IgD-negative memory B cell (primary cell): ENCODE measurements at regions not wholly inside any gene's neighbourhood (a gene's known extent, or its start where the extent isn't known, plus 50 kb on each side); places are given as distances from the start of the nearest gene placed in this dataset.

Experiments
- H3K27ac Mint-ChIP-seq, 3 donors: one replicate each; pipeline ENCODE4 v1.8.0; 2020 to 2022; ENCODE audit warnings: mild to moderate bottlenecking in 3 of 3, mixed read lengths in 3 of 3, moderate library complexity in 1 of 3
- H3K27me3 Mint-ChIP-seq: one replicate; pipeline ENCODE4 v1.8.0; 2021; ENCODE audit warnings: mixed read lengths
- H3K36me3 Mint-ChIP-seq: one replicate; pipeline ENCODE4 v1.8.0; 2020; ENCODE audit warnings: mild to moderate bottlenecking, mixed read lengths
- H3K4me1 Mint-ChIP-seq, 3 donors: one replicate each; pipeline ENCODE4 v1.8.0; 2020 to 2022; ENCODE audit warnings: mixed read lengths in 3 of 3, mild to moderate bottlenecking in 1 of 3
- H3K4me3 Mint-ChIP-seq, 4 donors: one replicate each; pipeline ENCODE4 v1.8.0; 2020 to 2022; ENCODE audit warnings: mild to moderate bottlenecking in 4 of 4, mixed read lengths in 4 of 4, moderate library complexity in 3 of 4
- H3K9me3 Mint-ChIP-seq, 3 donors: one replicate each; pipeline ENCODE4 v1.8.0; 2020 to 2021; ENCODE audit warnings: mixed read lengths in 3 of 3, mild to moderate bottlenecking in 1 of 3

DNA sequence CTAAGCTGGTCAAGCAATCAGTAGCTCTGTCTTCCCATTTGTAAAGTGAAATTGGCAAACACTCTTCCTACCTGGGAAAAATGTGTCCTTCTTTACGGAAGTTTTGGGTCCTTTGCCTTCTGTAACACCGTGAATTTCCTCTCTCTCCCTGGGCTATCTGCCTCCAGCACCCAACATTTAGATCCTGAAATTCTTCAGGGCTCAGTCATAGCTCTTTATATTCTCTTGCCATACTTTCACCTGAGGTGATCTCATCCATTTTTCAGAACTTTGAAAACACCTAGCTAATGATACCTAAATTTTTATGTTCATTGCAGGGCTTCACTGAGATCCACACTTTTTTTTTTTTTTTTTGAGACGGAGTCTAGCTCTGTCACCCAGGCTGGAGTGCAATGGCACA, 1042.2 kb downstream of the DIAPH3 start:
- no peaks in the 10 kb centered on the region for H3K4me1 Mint-ChIP-seq
- H3K27me3 Mint-ChIP-seq, result no peaks in the 10 kb centered on the region
- no peak overlapping the region for H3K4me3 Mint-ChIP-seq
- H3K9me3 Mint-ChIP-seq, result peaks cover 0 to 4% (median 3%) of the 10 kb centered on the region in 3 donors
- peak overlapping the region in 1 of 3 donors; percentile 86 for H3K27ac Mint-ChIP-seq
- no peaks in the 10 kb centered on the region for H3K36me3 Mint-ChIP-seq

- Mint-ChIP-seq H3K27me3 (no peaks in the 10 kb centered on the region), H3K9me3 (peaks cover 2 to 9% (median 4%) of the 10 kb centered on the region in 3 donors), H3K27ac (no peak overlapping the region), H3K4me1 (no peaks in the 10 kb centered on the region), H3K36me3 (no peaks in the 10 kb centered on the region), H3K4me3 (no peak overlapping the region)
These were observed 1037.3 kb downstream of the DIAPH3 start for GRCh38 chr13:59126474-59126873.

DNA sequence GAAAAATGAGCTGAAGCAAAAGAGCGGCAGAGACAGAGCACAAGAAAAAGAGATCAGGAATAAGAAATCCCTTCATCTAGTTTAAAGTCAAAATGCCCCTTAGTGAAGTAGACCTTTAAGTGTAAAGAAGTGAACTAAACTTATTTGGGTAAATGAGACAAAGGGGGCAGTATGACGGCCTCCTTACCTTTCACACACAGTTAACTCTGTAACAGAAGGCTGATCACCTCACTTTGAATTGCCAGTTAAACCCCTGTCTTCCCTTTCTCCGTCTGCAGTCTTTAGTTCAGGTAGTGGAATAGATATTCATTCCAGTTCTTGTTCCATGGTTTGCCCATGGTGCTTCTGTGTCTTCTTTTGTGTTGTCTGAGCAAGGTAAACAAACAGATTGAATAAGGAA, 1029.8 kb downstream of the DIAPH3 start:
- Mint-ChIP-seq H3K9me3 (peaks cover 0 to 18% (median 2%) of the 10 kb centered on the region in 3 donors), H3K4me3 (no peak overlapping the region), H3K4me1 (no peaks in the 10 kb centered on the region), H3K27ac (no peak overlapping the region), H3K36me3 (no peaks in the 10 kb centered on the region), H3K27me3 (no peaks in the 10 kb centered on the region)

DNA sequence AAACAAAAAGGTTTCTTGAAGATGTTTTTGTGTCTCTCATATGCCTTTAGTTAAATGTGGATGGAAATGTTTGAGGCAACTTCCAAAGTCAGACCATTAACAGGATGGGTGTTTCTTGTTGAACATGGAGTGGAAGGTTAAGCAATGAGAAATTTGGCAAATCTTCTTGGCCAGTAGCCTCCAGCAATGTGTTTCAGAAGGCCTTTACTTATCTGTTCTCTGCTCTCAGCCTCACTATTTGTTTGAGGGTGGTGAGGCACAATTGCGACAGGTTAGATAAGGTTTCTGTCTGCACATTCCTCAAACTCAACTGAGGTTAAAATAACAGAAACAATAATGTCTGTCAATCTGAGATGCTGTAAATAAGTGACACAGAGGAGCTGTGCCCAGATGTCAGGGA, 1019.0 kb downstream of the DIAPH3 start:
- Mint-ChIP-seq H3K9me3 (peaks cover 2 to 12% (median 5%) of the 10 kb centered on the region in 3 donors), H3K27ac (no peak overlapping the region), H3K4me3 (no peak overlapping the region), H3K36me3 (no peaks in the 10 kb centered on the region), H3K4me1 (no peaks in the 10 kb centered on the region), H3K27me3 (no peaks in the 10 kb centered on the region)

DNA sequence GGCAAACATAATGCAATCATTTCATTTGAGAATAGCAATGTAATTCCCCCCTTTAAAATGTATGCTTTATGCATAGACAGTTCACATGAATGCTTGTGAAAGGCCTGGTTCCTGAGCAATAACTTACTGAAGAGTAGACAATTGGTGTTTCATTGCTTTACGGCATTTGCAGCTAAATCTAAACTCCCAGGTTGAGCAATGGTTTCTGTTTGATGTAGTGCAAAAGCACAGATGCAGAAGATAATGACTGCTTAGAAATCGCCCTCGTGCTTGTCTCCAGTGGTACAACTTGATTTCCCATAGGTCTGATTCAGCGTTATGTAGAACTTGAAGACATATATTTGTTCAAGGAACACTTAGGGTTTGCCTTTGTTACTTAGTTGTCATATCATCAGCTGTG, 1018.3 kb downstream of the DIAPH3 start:
- Mint-ChIP-seq H3K9me3 (peaks cover 2 to 12% (median 5%) of the 10 kb centered on the region in 3 donors), H3K27ac (no peak overlapping the region), H3K27me3 (no peaks in the 10 kb centered on the region), H3K4me3 (no peak overlapping the region), H3K4me1 (no peaks in the 10 kb centered on the region), H3K36me3 (no peaks in the 10 kb centered on the region)

GRCh38 chr13:59157181-59157580, 1006.5 kb downstream of the DIAPH3 start:
- Mint-ChIP-seq H3K27ac (no peak overlapping the region), H3K36me3 (no peaks in the 10 kb centered on the region), H3K27me3 (no peaks in the 10 kb centered on the region), H3K4me3 (no peak overlapping the region), H3K4me1 (no peaks in the 10 kb centered on the region), H3K9me3 (peaks cover 4 to 15% (median 7%) of the 10 kb centered on the region in 3 donors)

DNA sequence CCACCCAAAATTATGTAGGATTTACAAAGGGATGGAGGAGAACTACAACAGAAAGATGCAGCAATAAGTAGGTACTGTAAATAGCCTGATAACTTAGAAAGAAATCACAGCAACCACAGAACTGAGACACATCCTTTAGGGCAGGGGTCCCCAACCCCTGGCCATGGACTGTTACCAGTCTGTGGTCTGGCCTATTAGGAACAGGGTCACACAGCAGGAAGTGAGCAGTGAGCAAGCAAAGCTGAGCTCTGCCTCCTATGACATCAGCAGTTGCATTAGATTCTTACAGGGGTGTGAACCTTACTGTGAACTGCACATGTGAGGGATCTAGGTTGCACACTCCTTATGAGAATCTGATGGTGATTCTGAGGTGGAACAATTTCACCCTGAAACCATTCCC, 997.6 kb downstream of the DIAPH3 start:
- Mint-ChIP-seq H3K27ac (no peak overlapping the region), H3K9me3 (peaks cover 1 to 7% (median 3%) of the 10 kb centered on the region in 3 donors), H3K27me3 (no peaks in the 10 kb centered on the region), H3K4me3 (no peak overlapping the region), H3K36me3 (no peaks in the 10 kb centered on the region), H3K4me1 (no peaks in the 10 kb centered on the region)

- peaks cover 1 to 2% (median 2%) of the 10 kb centered on the region in 3 donors for H3K9me3 Mint-ChIP-seq
- H3K27me3 Mint-ChIP-seq, result no peaks in the 10 kb centered on the region
These were observed 991.7 kb downstream of the DIAPH3 start for GRCh38 chr13:59172076-59172475.

DNA sequence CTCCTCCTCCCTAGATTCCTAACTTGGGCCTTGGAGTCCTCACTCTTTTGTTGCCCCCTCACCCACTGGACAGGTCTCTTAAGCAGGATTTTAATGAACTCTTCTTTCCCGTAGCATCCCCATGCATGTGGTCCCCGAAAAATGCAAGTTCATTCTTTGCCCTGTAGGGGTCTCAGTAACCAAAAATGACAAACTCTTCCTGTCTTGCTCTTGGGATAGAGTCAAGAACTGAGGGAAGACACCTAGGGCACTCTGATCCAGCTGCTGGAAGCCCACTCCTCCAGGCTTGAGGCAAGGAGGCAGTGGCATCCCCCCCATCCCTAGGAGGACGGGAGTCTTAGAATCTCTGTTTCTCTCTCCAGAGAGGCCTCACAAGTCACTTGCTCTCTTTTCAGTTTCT, 987.0 kb downstream of the DIAPH3 start:
- Mint-ChIP-seq H3K4me3 (no peak overlapping the region), H3K4me1 (no peaks in the 10 kb centered on the region), H3K27ac (no peak overlapping the region), H3K27me3 (no peaks in the 10 kb centered on the region), H3K9me3 (peaks cover 0 to 5% (median 2%) of the 10 kb centered on the region in 3 donors), H3K36me3 (peaks cover 2% of the 10 kb centered on the region)

More at GRCh38 chr13:59172076-59172475, 991.7 kb downstream of the DIAPH3 start:
- Mint-ChIP-seq H3K4me1 (no peaks in the 10 kb centered on the region), H3K27ac (no peak overlapping the region), H3K36me3 (no peaks in the 10 kb centered on the region), H3K4me3 (peak overlapping the region in 1 of 4 donors; percentile 39)

GRCh38 chr13:59178344-59178743, 985.4 kb downstream of the DIAPH3 start:
- H3K4me3 Mint-ChIP-seq, result peak overlapping the region in 1 of 4 donors; percentile 66
- no peaks in the 10 kb centered on the region for H3K4me1 Mint-ChIP-seq
- H3K27ac Mint-ChIP-seq, result no peak overlapping the region
- no peaks in the 10 kb centered on the region for H3K27me3 Mint-ChIP-seq
- H3K9me3 Mint-ChIP-seq, result peaks cover 0 to 5% (median 2%) of the 10 kb centered on the region in 3 donors
- H3K36me3 Mint-ChIP-seq, result peaks cover 2% of the 10 kb centered on the region

DNA sequence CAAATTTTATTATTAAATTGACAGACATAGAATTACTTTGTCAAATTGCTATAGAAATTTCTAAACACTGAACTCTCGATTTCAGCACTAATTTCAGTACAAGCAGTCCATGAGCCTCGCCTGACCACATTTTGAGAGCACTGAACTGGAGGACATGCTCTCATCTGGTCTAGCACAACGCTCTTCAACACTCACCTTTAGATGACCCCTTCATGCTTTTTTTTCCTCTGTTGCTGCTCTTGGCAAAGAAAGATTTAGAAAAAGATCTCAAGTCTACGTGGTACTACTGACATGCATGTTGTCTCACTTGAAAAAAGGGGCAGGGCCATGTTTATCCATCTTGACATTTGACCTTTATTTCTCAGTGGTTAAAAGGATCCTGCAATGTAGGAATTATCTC, 981.5 kb downstream of the DIAPH3 start:
- Mint-ChIP-seq H3K27ac (no peak overlapping the region), H3K4me1 (no peaks in the 10 kb centered on the region), H3K36me3 (peaks cover 2% of the 10 kb centered on the region), H3K27me3 (no peaks in the 10 kb centered on the region), H3K4me3 (no peak overlapping the region), H3K9me3 (peaks cover 0 to 3% (median 0%) of the 10 kb centered on the region in 3 donors)

- Mint-ChIP-seq H3K4me1 (no peaks in the 10 kb centered on the region), H3K4me3 (no peak overlapping the region), H3K36me3 (no peaks in the 10 kb centered on the region), H3K27ac (no peak overlapping the region), H3K9me3 (peaks cover 0 to 4% (median 2%) of the 10 kb centered on the region in 3 donors), H3K27me3 (no peaks in the 10 kb centered on the region)
These were observed 966.3 kb downstream of the DIAPH3 start for GRCh38 chr13:59197397-59197796.

GRCh38 chr13:59201841-59202240, 961.9 kb downstream of the DIAPH3 start:
- no peak overlapping the region for H3K27ac Mint-ChIP-seq
- H3K36me3 Mint-ChIP-seq, result no peaks in the 10 kb centered on the region
- H3K4me1 Mint-ChIP-seq, result no peaks in the 10 kb centered on the region
- peaks cover 0 to 14% (median 4%) of the 10 kb centered on the region in 3 donors for H3K9me3 Mint-ChIP-seq
- no peaks in the 10 kb centered on the region for H3K27me3 Mint-ChIP-seq
- H3K4me3 Mint-ChIP-seq, result no peak overlapping the region

DNA sequence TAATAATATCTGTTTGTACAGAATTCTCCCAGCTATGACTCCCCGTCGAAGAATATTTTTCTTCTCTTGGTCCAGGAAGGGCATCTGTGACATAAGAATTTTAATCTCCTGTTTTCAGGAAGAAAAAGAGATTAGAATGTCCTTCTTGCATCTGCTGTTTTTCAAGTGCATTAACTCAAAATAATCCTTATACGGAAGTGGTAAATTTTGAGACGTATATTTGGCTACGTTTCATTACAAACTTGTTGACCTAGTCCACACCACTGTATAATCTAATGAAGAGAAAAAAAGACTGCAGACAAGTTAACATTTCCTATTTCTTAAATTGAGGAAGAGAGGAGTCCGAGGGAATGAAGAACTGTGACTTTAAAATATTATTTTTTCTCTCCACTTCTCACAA, 959.9 kb downstream of the DIAPH3 start:
- H3K4me3 Mint-ChIP-seq, result no peak overlapping the region
- H3K27me3 Mint-ChIP-seq, result no peaks in the 10 kb centered on the region
- H3K9me3 Mint-ChIP-seq, result peaks cover 2 to 11% (median 4%) of the 10 kb centered on the region in 3 donors
- H3K27ac Mint-ChIP-seq, result no peak overlapping the region
- no peaks in the 10 kb centered on the region for H3K36me3 Mint-ChIP-seq
- no peaks in the 10 kb centered on the region for H3K4me1 Mint-ChIP-seq

GRCh38 chr13:59205501-59205900, 958.2 kb downstream of the DIAPH3 start:
- Mint-ChIP-seq H3K9me3 (peaks cover 2 to 11% (median 4%) of the 10 kb centered on the region in 3 donors), H3K36me3 (no peaks in the 10 kb centered on the region), H3K4me3 (no peak overlapping the region), H3K27me3 (no peaks in the 10 kb centered on the region), H3K4me1 (no peaks in the 10 kb centered on the region), H3K27ac (no peak overlapping the region)

DNA sequence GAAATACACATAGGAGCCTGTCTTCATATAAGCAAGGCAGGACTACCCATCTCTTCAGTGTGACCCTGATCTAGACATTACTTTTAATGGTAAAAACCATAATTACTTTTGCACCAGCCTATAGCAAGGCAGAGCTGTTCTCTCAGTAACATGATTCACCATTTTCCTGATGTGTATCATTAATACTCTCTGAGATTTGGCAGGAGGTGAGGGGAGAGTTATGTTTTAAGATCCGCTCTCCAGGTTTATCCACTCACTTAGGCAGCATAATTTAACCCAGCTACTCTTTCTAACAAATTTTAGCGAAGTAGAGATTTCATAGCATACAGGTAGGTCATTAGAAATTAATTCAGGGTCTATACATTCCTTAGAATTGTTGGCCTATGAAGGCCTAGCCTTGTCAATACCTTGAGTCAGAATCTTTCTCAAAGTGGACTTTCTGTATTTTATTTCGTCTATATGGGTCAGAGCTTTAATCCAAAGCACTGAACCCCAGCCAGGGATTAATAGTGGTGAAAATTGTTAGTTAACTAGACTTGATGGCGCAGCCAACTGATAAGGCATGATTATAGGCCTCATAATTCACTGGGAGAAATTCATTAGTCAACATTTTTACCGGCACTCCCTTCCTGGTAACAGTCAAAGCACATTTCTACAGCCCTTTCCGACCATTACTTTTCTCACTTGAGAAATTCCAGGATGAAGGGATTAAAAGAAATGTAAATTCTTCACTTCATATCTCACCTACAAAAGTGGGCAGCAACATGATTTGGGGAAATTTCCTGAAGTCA, 955.1 kb downstream of the DIAPH3 start:
- H3K27ac Mint-ChIP-seq, result no peak overlapping the region
- no peaks in the 10 kb centered on the region for H3K27me3 Mint-ChIP-seq
- no peaks in the 10 kb centered on the region for H3K36me3 Mint-ChIP-seq
- H3K4me1 Mint-ChIP-seq, result no peaks in the 10 kb centered on the region
- peaks cover 4% of the 10 kb centered on the region in 3 donors for H3K9me3 Mint-ChIP-seq
- H3K4me3 Mint-ChIP-seq, result no peak overlapping the region
